ENCODE measurements at regions not wholly inside any gene's neighbourhood (a gene's known extent, or its start where the extent isn't known, plus 50 kb on each side); places are given as distances from the start of the nearest gene placed in this dataset.
"Not testable (repeated sequence)": the region's sequence is repeated elsewhere in the genome, so short reads cannot be mapped to it uniquely, and the experiment has no call there.

GRCh38 chr5:50535393-50535792 lies 94.3 kb upstream of the EMB start:
- intact Hi-C loops (cut with micrococcal nuclease; ENCODE audit: unreplicated experiment) = loop anchor here (5.0 kb wide), 1 partner anchor 132 kb away; the partner anchor contains the start of gene PARP8
- TF ChIP-seq CTCF (conservative IDR thresholded peaks at IDR 0.05; ENCODE audit: low read length) = no peak
- TF ChIP-seq EZH2phosphoT487 (IDR thresholded peaks at IDR 0.05; ENCODE audit: borderline replicate concordance, low read depth, low read length) = no peak
- Histone ChIP-seq H3K9me2 (ENCODE audit: insufficient read depth, low read length) (no peaks in the 10 kb centered on the region), H3K27ac (ENCODE audit: low read depth, low read length, poor library complexity, severe bottlenecking) (no peak overlapping the region), H3K4me1 (ENCODE audit: insufficient read depth, low read length, poor library complexity, severe bottlenecking) (peaks cover 30% of the 10 kb centered on the region), H4K20me1 (ENCODE audit: insufficient read depth, low read length) (no peaks in the 10 kb centered on the region), H3K79me2 (ENCODE audit: insufficient read depth, low read depth, low read length) (no peaks in the 10 kb centered on the region), H2AFZ (ENCODE audit: low read length) (peak overlapping the region; percentile 87; the same call in 1 of the 2 replicates), H3K9me3 (ENCODE audit: low read length) (peaks cover 8% of the 10 kb centered on the region; the same call in 1 of the 2 replicates), H3K4me3 (ENCODE audit: low read depth, low read length, poor library complexity, severe bottlenecking) (no peak overlapping the region), H3K36me3 (ENCODE audit: insufficient read depth, low read length) (no peaks in the 10 kb centered on the region), H3K4me2 (ENCODE audit: low read length) (peak overlapping the region; percentile 27)
- POLR2A ChIA-PET = no interaction called here
- DNase-seq (ENCODE audit: low spot score) = peak; percentile 65
- CTCF ChIA-PET (ENCODE audit: unreplicated experiment) = no interaction called here
- BruUV-seq (replicated peaks) = no TSS peak

- DNase-seq (ENCODE audit: low spot score) = peak; percentile 35
- Histone ChIP-seq H2AFZ (ENCODE audit: low read length) (peak overlapping the region; percentile 87; the same call in 1 of the 2 replicates), H3K4me1 (ENCODE audit: insufficient read depth, low read length, poor library complexity, severe bottlenecking) (peaks cover 30% of the 10 kb centered on the region), H3K4me2 (ENCODE audit: low read length) (peak overlapping the region; percentile 29; the same call in 1 of the 2 replicates)
- H3K9me3 ChIP-seq (ENCODE audit: low read length); H3K79me2 ChIP-seq (ENCODE audit: insufficient read depth, low read depth, low read length); H4K20me1 ChIP-seq (ENCODE audit: insufficient read depth, low read length); H3K27ac ChIP-seq (ENCODE audit: low read depth, low read length, poor library complexity, severe bottlenecking); H3K9me2 ChIP-seq (ENCODE audit: insufficient read depth, low read length); H3K36me3 ChIP-seq (ENCODE audit: insufficient read depth, low read length); H3K4me3 ChIP-seq (ENCODE audit: low read depth, low read length, poor library complexity, severe bottlenecking); BruUV-seq (replicated peaks); CTCF ChIA-PET (ENCODE audit: unreplicated experiment): not testable (repeated sequence)
- intact Hi-C loops (cut with micrococcal nuclease; ENCODE audit: unreplicated experiment) = loop anchor here (5.0 kb wide), 1 partner anchor 130 kb away; the partner anchor contains the start of gene PARP8
- POLR2A ChIA-PET = interaction anchor here (1.5 to 2.1 kb wide), 2 partner anchors 15 to 89 kb away, joined by 3 to 11 read pairs; no protein-coding TSS in a partner anchor
Observed at GRCh38 chr5:50537534-50537933, 96.4 kb upstream of the EMB start.

- H3K79me2 ChIP-seq (ENCODE audit: insufficient read depth, low read depth, low read length) = no peaks in the 10 kb centered on the region
- H3K36me3 ChIP-seq (ENCODE audit: insufficient read depth, low read length) = no peaks in the 10 kb centered on the region
- no peaks in the 10 kb centered on the region for H3K9me3 ChIP-seq (ENCODE audit: low read length)
- no peaks in the 10 kb centered on the region for H4K20me1 ChIP-seq (ENCODE audit: insufficient read depth, low read length)
- no TSS peak for BruUV-seq (replicated peaks)
- ChIA-PET POLR2A (interaction anchor here (0.7 to 1.1 kb wide), 3 partner anchors 10 to 349 kb away, joined by 3 read pairs; no protein-coding TSS in a partner anchor), CTCF (ENCODE audit: unreplicated experiment) (no interaction called here)
- H3K9me2 ChIP-seq (ENCODE audit: insufficient read depth, low read length) = no peaks in the 10 kb centered on the region
- H3K4me3 ChIP-seq (ENCODE audit: low read depth, low read length, poor library complexity, severe bottlenecking) = no peak overlapping the region
- DNase-seq (ENCODE audit: low spot score) = peak; percentile 56
- H3K4me1 ChIP-seq (ENCODE audit: insufficient read depth, low read length, poor library complexity, severe bottlenecking) = peaks cover 16% of the 10 kb centered on the region
- peak overlapping the region; percentile 15; the same call in 1 of the 2 replicates for H2AFZ ChIP-seq (ENCODE audit: low read length)
- TF ChIP-seq EZH2phosphoT487 (IDR thresholded peaks at IDR 0.05; ENCODE audit: borderline replicate concordance, low read depth, low read length) (no peak), CTCF (conservative IDR thresholded peaks at IDR 0.05; ENCODE audit: low read length) (no peak)
- intact Hi-C loops (cut with micrococcal nuclease; ENCODE audit: unreplicated experiment) = no loop called here
- peak overlapping the region; percentile 58 for H3K4me2 ChIP-seq (ENCODE audit: low read length)
- peak overlapping the region; percentile 33 for H3K27ac ChIP-seq (ENCODE audit: low read depth, low read length, poor library complexity, severe bottlenecking)
Observed at GRCh38 chr5:50547303-50547702, 106.2 kb upstream of the EMB start.
